GM12891 (cell line): ENCODE measurements at regions not wholly inside any gene's neighbourhood (a gene's known extent, or its start where the extent isn't known, plus 50 kb on each side); places are given as distances from the start of the nearest gene placed in this dataset.

Experiments
- POLR2A ChIP-seq: IDR thresholded peaks from 2 replicates; pipeline ENCODE4 v1.6.1; 2011; ENCODE audit warnings: low read depth, low read length, control low read depth
- POLR2AphosphoS5 ChIP-seq: IDR thresholded peaks from 2 replicates; pipeline ENCODE4 v1.6.1; 2011; ENCODE audit warnings: low read depth, low read length, control low read depth
- POU2F2 ChIP-seq: IDR thresholded peaks from 2 replicates; pipeline ENCODE4 v1.6.1; 2011; ENCODE audit warnings: low read depth, mild to moderate bottlenecking, control low read depth, low read length, moderate library complexity
- TAF1 ChIP-seq: IDR thresholded peaks from 2 replicates; pipeline ENCODE4 v1.6.1; 2011; ENCODE audit warnings: low read depth, low read length, control low read depth

- no peak for TF ChIP-seq POLR2A
- no peak for TF ChIP-seq POLR2AphosphoS5
- no peak for TF ChIP-seq TAF1
- no peak for TF ChIP-seq POU2F2
These were observed 143.6 kb downstream of the CD24 start for GRCh38 chr6:106830930-106831329.
